ENCODE measurements at regions not wholly inside any gene's neighbourhood (a gene's known extent, or its start where the extent isn't known, plus 50 kb on each side); places are given as distances from the start of the nearest gene placed in this dataset.

GRCh38 chr20:16801919-16802651, 53.9 kb downstream of the OTOR start:
- no peaks in the 10 kb centered on the region for H3K4me1 ChIP-seq (ENCODE audit: control insufficient read depth, insufficient read depth, low read length)
- TF ChIP-seq, protein P1, sequence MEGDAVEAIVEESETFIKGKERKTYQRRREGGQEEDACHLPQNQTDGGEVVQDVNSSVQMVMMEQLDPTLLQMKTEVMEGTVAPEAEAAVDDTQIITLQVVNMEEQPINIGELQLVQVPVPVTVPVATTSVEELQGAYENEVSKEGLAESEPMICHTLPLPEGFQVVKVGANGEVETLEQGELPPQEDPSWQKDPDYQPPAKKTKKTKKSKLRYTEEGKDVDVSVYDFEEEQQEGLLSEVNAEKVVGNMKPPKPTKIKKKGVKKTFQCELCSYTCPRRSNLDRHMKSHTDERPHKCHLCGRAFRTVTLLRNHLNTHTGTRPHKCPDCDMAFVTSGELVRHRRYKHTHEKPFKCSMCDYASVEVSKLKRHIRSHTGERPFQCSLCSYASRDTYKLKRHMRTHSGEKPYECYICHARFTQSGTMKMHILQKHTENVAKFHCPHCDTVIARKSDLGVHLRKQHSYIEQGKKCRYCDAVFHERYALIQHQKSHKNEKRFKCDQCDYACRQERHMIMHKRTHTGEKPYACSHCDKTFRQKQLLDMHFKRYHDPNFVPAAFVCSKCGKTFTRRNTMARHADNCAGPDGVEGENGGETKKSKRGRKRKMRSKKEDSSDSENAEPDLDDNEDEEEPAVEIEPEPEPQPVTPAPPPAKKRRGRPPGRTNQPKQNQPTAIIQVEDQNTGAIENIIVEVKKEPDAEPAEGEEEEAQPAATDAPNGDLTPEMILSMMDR (IDR thresholded peaks at IDR 0.05): peak; percentile 71
- H3K9me3 Mint-ChIP-seq: no peaks in the 10 kb centered on the region
- H3K27ac Mint-ChIP-seq: no peak overlapping the region
- no peaks in the 10 kb centered on the region for H3K36me3 Mint-ChIP-seq
- no peaks in the 10 kb centered on the region for H3K36me3 ChIP-seq (ENCODE audit: control insufficient read depth, insufficient read depth, low read length)
- H3K4me1 Mint-ChIP-seq: no peaks in the 10 kb centered on the region
- intact Hi-C loops (cut with micrococcal nuclease): loop anchor here (5.0 kb wide), 1 partner anchor 815 kb away; no protein-coding TSS in a partner anchor
- no peak overlapping the region for H3K4me3 Mint-ChIP-seq
- no peak overlapping the region for H3K27ac ChIP-seq (ENCODE audit: low read length)
- H3K4me3 ChIP-seq (ENCODE audit: low read length): no peak overlapping the region
- 45% methylated on average over 15 of the region's 15 CpGs for WGBS (ENCODE audit: insufficient coverage)
- peaks cover 7% of the 10 kb centered on the region for H3K27me3 ChIP-seq (ENCODE audit: control insufficient read depth, insufficient read depth, low read length)
- no peaks in the 10 kb centered on the region for H3K9me3 ChIP-seq (ENCODE audit: control insufficient read depth, insufficient read depth, low read length)
- peaks cover 24 to 35% of the 10 kb centered on the region in 2 donors for H3K27me3 Mint-ChIP-seq (ENCODE audit: low read depth in 2 of 2)
- peak in 1 of 2 donors; percentile 62 for DNase-seq
- ATAC-seq: peak in 1 of 3 donors; percentile 54

DNA sequence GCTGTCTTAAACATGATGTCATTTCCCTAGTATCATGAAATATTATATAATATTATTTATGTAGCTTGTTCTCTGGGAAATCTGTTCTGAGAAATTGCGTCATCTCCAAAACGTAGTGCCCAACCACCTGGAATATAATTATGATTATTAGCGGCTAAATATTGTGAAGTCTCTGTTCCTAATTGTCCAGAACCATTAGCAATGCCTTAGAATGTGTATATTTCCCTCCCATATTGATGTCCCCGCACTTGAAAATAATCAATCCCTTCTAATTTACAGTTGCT, 54.4 kb downstream of the OTOR start:
- TF ChIP-seq, protein P1 (IDR thresholded peaks at IDR 0.05): no peak
- Mint-ChIP-seq H3K4me3 (no peak overlapping the region), H3K27me3 (ENCODE audit: low read depth in 2 of 2) (peaks cover 28 to 41% of the 10 kb centered on the region in 2 donors), H3K4me1 (no peaks in the 10 kb centered on the region), H3K9me3 (no peaks in the 10 kb centered on the region), H3K27ac (no peak overlapping the region), H3K36me3 (no peaks in the 10 kb centered on the region)
- 60% methylated on average over 1 of the region's 4 CpGs for WGBS (ENCODE audit: insufficient coverage)
- Histone ChIP-seq H3K4me3 (ENCODE audit: low read length) (no peak overlapping the region), H3K4me1 (ENCODE audit: control insufficient read depth, insufficient read depth, low read length) (no peaks in the 10 kb centered on the region), H3K27me3 (ENCODE audit: control insufficient read depth, insufficient read depth, low read length) (peaks cover 7% of the 10 kb centered on the region), H3K9me3 (ENCODE audit: control insufficient read depth, insufficient read depth, low read length) (no peaks in the 10 kb centered on the region), H3K27ac (ENCODE audit: low read length) (no peak overlapping the region), H3K36me3 (ENCODE audit: control insufficient read depth, insufficient read depth, low read length) (no peaks in the 10 kb centered on the region)
- ATAC-seq: no peak
- intact Hi-C loops (cut with micrococcal nuclease): loop anchor here (5.0 kb wide), 1 partner anchor 815 kb away; no protein-coding TSS in a partner anchor
- DNase-seq: no peak

DNA sequence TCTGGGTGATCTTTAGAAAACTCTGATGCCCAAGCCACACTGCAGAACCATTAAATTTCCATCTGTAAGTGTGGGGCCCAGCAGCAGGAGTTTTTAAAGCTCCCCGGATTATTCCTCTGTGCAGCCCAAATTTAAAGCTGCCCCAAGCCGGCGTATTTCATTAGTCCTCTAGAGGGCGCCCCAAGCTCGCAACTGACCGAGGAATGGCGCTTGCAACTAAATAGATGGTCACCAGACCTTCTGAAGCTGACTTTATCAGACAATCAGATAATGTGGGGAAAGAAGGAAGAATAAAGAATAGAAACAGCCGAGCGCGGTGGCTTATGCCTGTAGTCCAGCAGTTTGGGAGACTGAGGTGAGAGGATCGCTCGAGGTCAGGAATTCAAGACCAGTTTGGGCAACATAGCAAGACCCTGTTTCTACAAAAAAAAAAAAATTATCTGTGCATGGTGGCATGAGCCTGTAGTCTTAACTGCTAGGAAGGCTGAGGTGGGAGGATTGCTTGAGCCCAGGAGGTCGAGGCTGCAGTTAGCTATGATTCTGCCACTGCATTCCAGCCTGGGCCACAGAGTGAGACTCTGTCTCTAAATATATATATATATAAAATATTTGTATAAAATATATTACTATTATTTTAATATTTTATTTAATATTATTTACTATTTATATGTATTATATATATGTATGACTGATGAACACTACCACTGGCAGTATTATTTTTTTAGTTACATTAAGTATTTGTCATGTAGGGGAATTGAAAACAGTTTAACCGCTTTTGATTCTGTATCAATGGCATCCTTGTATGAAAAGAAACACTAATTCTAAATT, 56.0 kb downstream of the OTOR start:
- Histone ChIP-seq H3K4me1 (ENCODE audit: control insufficient read depth, insufficient read depth, low read length) (no peaks in the 10 kb centered on the region), H3K27me3 (ENCODE audit: control insufficient read depth, insufficient read depth, low read length) (peaks cover 7% of the 10 kb centered on the region), H3K27ac (ENCODE audit: low read length) (no peak overlapping the region), H3K4me3 (ENCODE audit: low read length) (no peak overlapping the region), H3K9me3 (ENCODE audit: control insufficient read depth, insufficient read depth, low read length) (no peaks in the 10 kb centered on the region), H3K36me3 (ENCODE audit: control insufficient read depth, insufficient read depth, low read length) (no peaks in the 10 kb centered on the region)
- Mint-ChIP-seq H3K9me3 (no peaks in the 10 kb centered on the region), H3K27me3 (ENCODE audit: low read depth in 2 of 2) (peaks cover 29 to 55% of the 10 kb centered on the region in 2 donors), H3K36me3 (no peaks in the 10 kb centered on the region), H3K4me1 (no peaks in the 10 kb centered on the region), H3K4me3 (no peak overlapping the region), H3K27ac (no peak overlapping the region)
- ATAC-seq: peak in 1 of 3 donors; percentile 45
- TF ChIP-seq, protein P1 (IDR thresholded peaks at IDR 0.05): peak; percentile 67
- 18% methylated on average over 13 of the region's 14 CpGs for WGBS (ENCODE audit: insufficient coverage)
- intact Hi-C loops (cut with micrococcal nuclease): loop anchor here (5.0 kb wide), 1 partner anchor 813 kb away; no protein-coding TSS in a partner anchor
- peak in 1 of 2 donors; percentile 49 for DNase-seq

Measured in natural killer cell (primary cell).